Gastrocnemius medialis (tissue), 4 donors: ENCODE measurements at regions not wholly inside any gene's neighbourhood (a gene's known extent, or its start where the extent isn't known, plus 50 kb on each side); places are given as distances from the start of the nearest gene placed in this dataset.

ENCODE experiments used
- ATAC-seq, 2 donors: fragments of 150-250 bp; one replicate each; pipeline ENCODE4 v1.9.1; 2016
- DNase-seq, 2 donors: peaks; one replicate each; pipeline ENCODE4 v3.0.0-alpha.2; 2019
- H3K27ac ChIP-seq, 4 donors: fragments of 200-600 bp; sonication (generic); 1 replicate in 1 of 4; 2 replicates in 3 of 4; pipeline ENCODE4 v1.5.1; 2016 to 2018; ENCODE audit warnings: mild to moderate bottlenecking in 2 of 4, moderate library complexity in 1 of 4
- H3K27me3 ChIP-seq, 3 donors: fragments of 200-600 bp; sonication (generic) in 2 of 3; 1 replicate in 1 of 3; 2 replicates in 2 of 3; pipeline versions ENCODE4 v1.5.1 to v1.6.0; 2016 to 2019; ENCODE audit warnings: mild to moderate bottlenecking in 1 of 3, moderate library complexity in 1 of 3
- H3K36me3 ChIP-seq, 2 donors: fragments of 200-600 bp; sonication (generic) in 1 of 2; one replicate each; pipeline ENCODE4 v1.5.1; 2017 to 2018
- H3K4me1 ChIP-seq, 2 donors: fragments of 200-600 bp; sonication (generic) in 1 of 2; one replicate each; pipeline ENCODE4 v1.5.1; 2016 to 2017; ENCODE audit warnings: mild to moderate bottlenecking in 2 of 2
- H3K4me3 ChIP-seq, 4 donors: fragments of 200-600 bp; sonication (generic) in 3 of 4; 1 replicate in 1 of 4; 2 replicates in 3 of 4; pipeline ENCODE4 v1.5.1; 2016 to 2019; ENCODE audit warnings: mild to moderate bottlenecking in 2 of 4
- H3K9me3 ChIP-seq, 3 donors: fragments of 200-600 bp; sonication (generic) in 2 of 3; 1 replicate in 1 of 3; 2 replicates in 2 of 3; pipeline ENCODE4 v1.5.1; 2016 to 2019
- CTCF ChIP-seq, 5 experiments: fragments of 450-650 bp in 3 of 5; fragments of 200-600 bp in 2 of 5; sonication (generic) in 2 of 5; IDR thresholded peaks in 4 of 5; conservative IDR thresholded peaks in 1 of 5; 1 replicate in 4 of 5; 2 replicates in 1 of 5; pipeline ENCODE4 v1.5.1; 2016 to 2019; ENCODE audit warnings: antibody characterized with exemption in 5 of 5, mild to moderate bottlenecking in 3 of 5, moderate library complexity in 3 of 5
- POLR2A ChIP-seq, 2 donors: fragments of 450-650 bp; IDR thresholded peaks; one replicate each; pipeline ENCODE4 v1.6.1; 2017; ENCODE audit warnings: antibody characterized with exemption in 2 of 2, mild to moderate bottlenecking in 2 of 2, moderate library complexity in 2 of 2
- in situ Hi-C, 4 donors: fragments of 200-750 bp; cut with MboI; loops; one replicate each; pipeline versions ENCODE4 v1.15.0 to v1.8.0; 2017; ENCODE audit warnings: low sequenced_read_pairs in 4 of 4
- intact Hi-C: fragments of 100-400 bp; cut with DNase I; formaldehyde crosslinking; loops from one replicate; pipeline ENCODE4 v1.15.1; 2023; ENCODE audit warnings: low total_unique reads

DNA sequence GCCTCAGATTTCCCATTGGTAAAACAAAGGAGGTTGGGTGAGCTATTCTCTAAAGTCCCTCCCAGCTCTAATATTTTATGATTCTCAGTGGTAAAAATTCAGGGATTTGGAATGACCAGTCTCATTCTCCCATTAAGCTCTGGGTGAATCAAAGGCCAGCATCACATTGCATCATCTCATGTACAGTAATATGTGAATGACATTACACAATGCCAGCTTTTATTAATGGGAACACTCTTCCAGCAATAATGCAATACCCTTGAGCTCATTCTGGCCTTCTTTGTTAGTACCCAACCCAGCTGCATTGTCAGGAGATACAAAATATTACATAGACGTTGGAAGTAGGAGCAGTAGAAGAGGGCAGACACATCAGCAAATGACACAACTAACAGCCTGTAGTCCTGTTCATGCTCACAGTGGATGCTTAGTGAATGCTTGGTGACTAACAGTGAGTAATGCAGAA, 100.0 kb upstream of the EGR2 start:
- Histone ChIP-seq H3K4me3 (no peak overlapping the region), H3K9me3 (no peaks in the 10 kb centered on the region), H3K36me3 (no peaks in the 10 kb centered on the region), H3K27me3 (no peaks in the 10 kb centered on the region), H3K4me1 (no peaks in the 10 kb centered on the region), H3K27ac (no peak overlapping the region)
- ATAC-seq (peak; percentile 65 to 78), DNase-seq (no peak)
- intact Hi-C loops (no loop called here), in situ Hi-C loops (no loop called here)
- TF ChIP-seq CTCF (IDR thresholded peaks at IDR 0.05 in 4 of 5, conservative IDR thresholded peaks at IDR 0.05 in 1 of 5) = no peak
- no peak for TF ChIP-seq POLR2A (IDR thresholded peaks at IDR 0.05)

- no peak for TF ChIP-seq POLR2A (IDR thresholded peaks at IDR 0.05)
- TF ChIP-seq CTCF (IDR thresholded peaks at IDR 0.05 in 4 of 5, conservative IDR thresholded peaks at IDR 0.05 in 1 of 5) = no peak
- Histone ChIP-seq H3K4me3 (no peak overlapping the region), H3K27ac (no peak overlapping the region), H3K36me3 (no peaks in the 10 kb centered on the region), H3K27me3 (no peaks in the 10 kb centered on the region), H3K9me3 (no peaks in the 10 kb centered on the region), H3K4me1 (no peaks in the 10 kb centered on the region)
- ATAC-seq (no peak), DNase-seq (no peak)
- in situ Hi-C loops = no loop called here
- intact Hi-C loops = no loop called here
These were observed 99.0 kb upstream of the EGR2 start for GRCh38 chr10:62915158-62915557.

DNA sequence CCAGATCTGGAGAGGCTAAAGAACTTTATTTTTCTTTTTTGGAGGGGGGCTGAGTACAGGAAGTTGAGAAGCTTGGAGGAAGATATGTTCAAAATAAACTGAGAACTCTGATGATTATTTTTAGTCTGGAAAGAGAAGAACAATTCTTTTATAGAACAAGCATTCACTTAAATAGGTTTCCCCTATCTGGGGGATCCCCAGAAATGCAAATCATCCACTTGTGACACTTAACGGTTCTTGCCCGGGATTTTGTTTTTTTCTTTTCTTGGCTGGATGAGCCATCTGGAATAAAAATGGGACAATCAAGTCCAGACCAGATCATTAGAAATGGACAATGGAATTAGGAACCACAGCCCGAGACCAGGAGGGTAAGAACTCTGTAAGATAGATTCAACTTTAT, 95.9 kb upstream of the EGR2 start:
- Histone ChIP-seq H3K27ac (no peak overlapping the region), H3K4me1 (no peaks in the 10 kb centered on the region), H3K36me3 (no peaks in the 10 kb centered on the region), H3K27me3 (peaks cover 0 to 3% (median 0%) of the 10 kb centered on the region in 3 donors), H3K4me3 (no peak overlapping the region), H3K9me3 (no peaks in the 10 kb centered on the region)
- ATAC-seq (no peak), DNase-seq (no peak)
- no peak for TF ChIP-seq CTCF (IDR thresholded peaks at IDR 0.05 in 4 of 5, conservative IDR thresholded peaks at IDR 0.05 in 1 of 5)
- TF ChIP-seq POLR2A (IDR thresholded peaks at IDR 0.05) = no peak
- intact Hi-C loops = no loop called here
- in situ Hi-C loops = no loop called here

DNA sequence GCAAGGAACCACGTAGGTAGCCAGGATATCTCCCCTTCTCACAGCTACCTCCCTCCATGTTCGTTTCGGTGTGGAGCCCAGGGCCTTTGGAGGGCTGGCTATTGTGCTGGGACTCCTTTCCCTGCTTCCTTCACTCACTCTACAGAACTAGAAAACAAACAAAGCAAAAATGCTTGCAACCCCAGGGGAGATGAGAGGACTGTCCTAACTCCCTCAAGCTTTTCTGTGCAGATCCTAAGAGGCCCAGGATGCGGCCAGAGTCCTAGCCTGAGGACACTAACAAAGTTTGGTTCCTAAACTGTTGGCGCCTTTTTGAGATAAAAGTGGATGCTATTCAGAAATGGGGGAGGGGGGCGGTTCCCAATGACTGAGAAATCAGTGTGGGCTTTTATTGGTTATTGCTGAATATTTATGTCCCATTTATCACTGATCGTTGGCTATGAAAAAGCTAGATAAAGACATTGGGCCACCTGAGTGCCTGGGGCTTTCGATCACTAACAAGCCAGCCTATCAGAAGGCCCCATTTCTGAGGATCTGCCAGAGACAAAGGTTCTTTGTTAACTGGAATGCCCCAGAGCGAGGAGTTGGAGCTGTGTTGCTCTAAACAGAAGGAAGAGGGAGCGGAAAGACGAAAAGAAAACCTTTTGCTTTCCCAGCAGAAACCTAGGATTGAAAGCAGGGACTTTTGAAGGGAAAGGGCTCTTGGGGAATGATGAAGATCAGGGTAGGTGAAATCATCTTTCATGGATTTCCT, 95.2 kb upstream of the EGR2 start:
- TF ChIP-seq CTCF (IDR thresholded peaks at IDR 0.05 in 4 of 5, conservative IDR thresholded peaks at IDR 0.05 in 1 of 5) = no peak
- no peak for TF ChIP-seq POLR2A (IDR thresholded peaks at IDR 0.05)
- no peak for DNase-seq
- H3K27me3 ChIP-seq = peaks cover 0 to 3% (median 0%) of the 10 kb centered on the region in 3 donors
- in situ Hi-C loops = no loop called here
- no peaks in the 10 kb centered on the region for H3K9me3 ChIP-seq
- no peak for ATAC-seq
- H3K4me1 ChIP-seq = no peaks in the 10 kb centered on the region
- H3K27ac ChIP-seq = no peak overlapping the region
- H3K36me3 ChIP-seq = no peaks in the 10 kb centered on the region
- intact Hi-C loops = no loop called here
- H3K4me3 ChIP-seq = no peak overlapping the region
